NCI-H146 treated with DMSO at 0.1 percent for 48 hours (cell line): ENCODE measurements at regions not wholly inside any gene's neighbourhood (a gene's known extent, or its start where the extent isn't known, plus 50 kb on each side); places are given as distances from the start of the nearest gene placed in this dataset.
"Not testable (repeated sequence)": the region's sequence is repeated elsewhere in the genome, so short reads cannot be mapped to it uniquely, and the experiment has no call there.

Source experiments
- DNase-seq: peaks from one replicate; lab custom pipeline; 2025; ENCODE audit not compliant: unreplicated experiment; lab: John Stamatoyannopoulos, UW

DNA sequence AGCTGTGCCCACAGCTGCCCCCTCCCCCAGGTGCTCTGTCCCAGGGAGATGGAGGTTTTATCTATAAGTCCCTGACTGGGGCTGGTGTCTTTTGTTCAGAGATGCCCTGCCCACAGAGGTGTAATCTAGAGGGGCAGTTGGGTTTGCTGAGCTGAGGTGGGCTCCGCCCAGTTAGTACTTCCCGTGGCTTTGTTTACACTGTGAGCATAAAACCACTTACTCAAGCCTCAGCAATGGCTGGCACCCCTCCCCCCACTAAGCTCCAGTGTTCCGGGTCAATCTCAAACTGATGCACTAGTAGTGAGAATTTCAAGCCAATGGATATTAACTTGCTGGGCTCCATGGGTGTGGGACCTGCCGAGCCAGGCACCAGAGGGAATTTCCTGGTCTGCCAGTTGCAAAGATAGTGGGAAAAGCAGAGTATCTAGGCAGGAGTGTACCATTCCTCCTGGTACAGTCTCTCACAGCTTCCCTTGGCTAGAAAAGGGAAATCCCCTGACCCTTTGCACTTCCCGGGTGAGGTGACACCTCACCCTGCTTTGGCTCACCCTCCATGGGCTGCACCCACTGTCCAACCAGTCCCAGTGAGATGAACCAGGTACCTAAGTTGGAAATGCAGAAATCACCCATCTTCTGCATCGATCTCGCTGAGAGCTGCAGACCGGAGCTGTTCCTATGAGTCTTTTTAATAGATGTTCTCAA lies 509.6 kb downstream of the TMEM38B start:
- DNase-seq: not testable (repeated sequence)

DNA sequence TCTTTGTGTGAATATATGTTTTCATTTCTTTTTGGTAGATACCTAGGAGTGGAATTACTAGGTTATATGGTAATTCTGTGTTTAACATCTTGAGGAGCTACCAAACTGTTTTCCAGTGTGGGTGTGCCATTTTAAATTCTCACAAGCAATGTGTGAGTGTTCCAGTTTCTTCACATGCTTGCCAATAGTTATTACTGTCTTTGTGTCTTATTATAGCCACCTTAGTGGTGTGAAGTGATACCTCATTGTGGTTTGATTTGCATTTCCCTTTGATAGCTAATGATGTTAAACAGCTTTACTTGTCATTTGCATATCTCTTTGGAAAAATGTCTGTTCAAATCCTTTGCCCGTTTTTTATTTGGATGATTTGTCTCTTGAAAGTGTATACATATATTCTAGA lies 513.0 kb downstream of the TMEM38B start:
- DNase-seq: no peak

DNA sequence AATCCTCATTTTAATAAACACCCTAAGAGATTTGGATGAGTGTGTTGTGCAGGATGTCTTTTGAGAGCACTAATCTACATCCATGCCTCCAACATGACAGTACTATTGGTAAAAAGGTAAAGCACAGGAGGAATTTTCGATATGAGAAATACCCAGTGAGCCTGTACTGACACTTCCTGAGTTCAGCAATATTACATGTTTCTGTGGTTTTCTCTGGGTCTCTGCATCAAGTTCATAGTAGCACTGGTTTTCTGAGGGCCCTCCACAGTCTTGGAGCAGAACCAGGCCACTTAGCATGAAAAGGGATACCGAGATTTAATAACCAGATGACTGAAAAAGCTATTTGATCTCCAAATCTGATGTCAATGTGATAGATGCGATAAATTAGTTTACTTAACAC lies 524.1 kb downstream of the TMEM38B start:
- DNase-seq: no peak

DNA sequence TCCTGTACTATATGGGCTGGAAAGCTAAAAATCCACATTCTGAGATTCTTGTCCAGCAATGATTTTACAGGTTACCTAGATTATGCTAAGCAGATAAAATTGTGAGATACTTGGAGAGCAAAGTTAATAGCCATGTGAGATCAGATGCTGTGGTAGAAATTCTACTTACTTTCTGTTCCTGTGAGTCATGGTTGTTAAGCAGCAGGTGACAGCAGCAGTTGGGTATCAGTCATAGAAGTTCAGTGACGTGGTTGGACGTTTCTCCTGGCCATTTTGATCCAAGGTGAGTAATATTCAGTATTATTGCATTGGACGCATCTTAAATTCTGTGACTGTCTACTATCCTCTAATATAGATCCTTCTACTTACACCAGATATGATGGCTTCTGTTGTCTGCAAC lies 524.5 kb downstream of the TMEM38B start:
- no peak for DNase-seq

DNA sequence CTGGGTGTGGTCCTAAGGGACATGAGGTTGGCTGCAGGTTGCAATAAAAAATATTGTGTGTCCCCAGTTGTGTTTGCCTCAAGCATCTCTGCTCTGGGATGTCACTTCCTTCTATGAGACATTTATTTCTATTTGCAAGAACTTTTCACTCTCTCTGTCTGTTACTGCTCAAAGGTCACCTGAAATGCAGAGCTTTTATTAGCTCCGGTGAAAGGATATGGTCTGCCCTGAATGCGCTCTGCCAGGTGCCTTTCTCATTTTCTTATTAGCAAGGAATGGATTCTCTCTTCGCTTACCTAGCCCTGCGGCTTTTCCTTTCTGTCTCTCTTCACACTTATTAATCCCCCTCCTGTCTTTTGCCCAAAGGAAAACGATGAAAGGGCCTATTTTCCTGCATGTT lies 526.1 kb downstream of the TMEM38B start:
- no peak for DNase-seq

DNA sequence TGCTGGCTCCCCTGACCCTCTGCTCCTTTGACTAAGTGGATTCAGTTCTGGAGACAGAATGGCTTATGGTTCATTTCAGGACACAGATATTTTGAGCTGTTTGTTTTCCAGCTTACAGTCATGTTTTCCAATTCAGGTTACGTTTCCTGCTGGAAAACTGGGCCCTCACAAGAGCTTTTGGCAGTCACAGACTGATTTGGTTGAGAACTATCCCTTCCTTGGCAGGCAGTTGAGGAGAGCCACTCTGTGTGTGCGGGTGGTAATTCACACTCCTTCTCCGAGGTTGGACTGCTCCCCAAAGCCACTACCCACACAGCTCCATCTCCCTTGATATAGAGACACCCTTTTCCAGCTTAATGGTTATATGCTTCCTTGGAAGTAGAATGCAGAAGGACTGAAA lies 534.5 kb downstream of the TMEM38B start:
- no peak for DNase-seq

DNA sequence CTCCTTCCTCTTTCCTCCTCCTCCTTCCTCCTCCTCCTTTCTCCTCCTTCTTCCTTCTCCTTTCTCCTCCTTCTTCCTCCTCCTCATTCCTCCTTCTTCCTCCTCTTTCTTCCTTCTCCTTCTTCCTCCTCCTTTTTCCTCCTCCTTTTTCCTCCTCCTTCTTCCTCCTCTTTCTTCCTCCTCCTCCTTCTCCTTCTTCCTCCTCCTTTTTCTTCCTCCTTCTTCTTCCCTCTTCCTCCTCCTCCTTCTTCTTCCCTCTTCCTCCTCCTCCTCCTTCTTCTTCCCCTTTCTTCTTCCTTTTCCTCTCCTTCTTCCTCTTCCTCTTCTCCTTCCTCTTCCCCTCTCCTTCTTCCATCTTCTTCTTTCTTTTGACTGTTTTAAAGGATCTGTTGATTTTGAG lies 538.8 kb downstream of the TMEM38B start:
- no peak for DNase-seq

DNA sequence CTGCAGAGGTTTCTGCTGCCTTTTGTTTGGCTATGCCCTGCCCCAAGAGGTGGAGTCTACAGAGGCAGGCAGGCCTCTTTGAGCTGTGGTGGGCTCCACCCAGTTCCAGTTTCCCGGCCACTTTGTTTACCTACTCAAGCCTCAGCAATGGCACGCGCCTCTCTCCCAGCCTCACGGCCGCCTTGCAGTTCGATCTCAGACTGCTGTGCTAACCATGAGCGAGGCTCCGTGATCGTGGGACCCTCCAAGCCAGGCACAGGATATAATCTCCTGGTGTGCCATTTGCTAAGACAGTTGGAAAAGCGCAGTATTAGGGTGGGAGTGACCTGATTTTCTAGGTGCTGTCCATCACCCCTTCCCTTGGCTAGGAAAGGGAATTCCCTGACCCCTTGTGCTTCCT lies 566.6 kb downstream of the TMEM38B start:
- not testable (repeated sequence) for DNase-seq

DNA sequence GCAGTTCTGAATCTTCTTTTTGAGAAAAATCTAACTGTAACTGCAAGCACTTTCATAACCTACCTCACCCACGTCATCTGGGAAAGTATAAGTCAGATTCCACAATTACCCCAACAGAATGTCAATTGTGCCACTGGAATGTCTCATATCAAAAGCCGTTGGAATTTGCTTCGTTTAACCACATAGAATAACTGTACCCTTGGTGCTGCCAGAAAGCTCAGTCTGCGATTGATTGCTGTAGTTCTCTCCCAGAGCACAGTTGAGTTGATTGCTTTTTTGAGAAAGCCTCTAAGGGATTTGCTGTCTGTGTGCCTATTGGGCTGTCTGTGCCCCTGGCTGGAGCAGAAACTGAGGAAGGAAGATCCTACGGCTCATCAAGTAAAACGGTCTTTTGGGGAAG lies 583.6 kb downstream of the TMEM38B start:
- no peak for DNase-seq

DNA sequence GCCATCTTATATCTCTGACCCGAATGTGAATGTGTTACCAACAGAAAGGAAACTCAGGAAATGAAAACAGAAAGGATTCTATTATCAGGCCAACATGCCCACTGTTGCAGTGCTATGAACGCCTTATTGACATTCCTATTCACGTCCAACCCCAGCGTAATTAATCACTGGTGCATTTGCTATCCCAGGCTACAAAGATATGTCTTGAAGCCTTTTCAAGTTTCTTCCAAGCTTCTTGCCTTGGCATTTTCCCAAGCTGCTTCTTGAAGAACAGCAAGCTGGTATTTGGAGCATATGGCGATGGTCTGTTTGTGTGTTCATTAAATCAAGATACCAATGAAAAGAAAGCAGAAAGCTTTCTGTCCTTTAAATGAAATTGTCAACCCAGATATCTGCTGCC lies 579.2 kb upstream of the ZNF462 start:
- no peak for DNase-seq

DNA sequence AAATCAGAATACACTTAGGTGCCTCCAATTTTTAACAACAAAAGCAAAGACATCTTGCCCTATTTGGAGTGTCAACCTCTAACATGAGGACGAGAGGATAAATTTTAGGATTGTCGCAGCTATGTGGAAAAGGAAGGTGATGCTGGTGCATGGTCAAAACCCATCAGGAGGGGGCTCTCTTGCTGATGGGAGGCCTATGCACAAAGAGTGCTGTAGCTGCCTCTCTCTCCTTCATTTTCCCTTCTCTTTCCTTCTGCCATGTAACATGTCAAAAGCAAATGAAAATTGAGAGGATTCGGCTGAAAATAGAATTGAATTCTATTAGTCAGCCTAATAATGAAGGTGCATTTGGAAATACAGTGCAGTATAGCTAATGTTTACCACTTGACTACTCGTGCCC lies 578.7 kb upstream of the ZNF462 start:
- DNase-seq: no peak

DNA sequence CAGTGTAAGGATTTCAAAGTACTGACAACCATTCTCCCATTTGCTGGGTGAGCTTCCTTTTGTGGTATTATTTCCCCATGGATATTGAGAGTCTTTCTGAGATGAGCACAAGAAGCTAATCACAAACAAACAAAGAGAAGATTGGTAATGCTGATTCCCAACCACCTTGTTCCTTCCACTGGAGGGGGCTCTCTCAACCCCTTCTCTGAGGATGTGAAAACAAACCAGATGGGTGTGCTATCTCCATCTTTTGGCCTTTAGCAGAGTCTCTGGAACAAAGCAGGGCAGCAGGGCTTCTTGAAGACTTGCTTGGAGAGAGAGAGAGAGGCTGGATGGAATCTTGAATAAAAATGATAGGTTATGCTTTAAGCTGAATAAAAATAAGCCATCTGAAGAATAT lies 576.7 kb upstream of the ZNF462 start:
- no peak for DNase-seq

DNA sequence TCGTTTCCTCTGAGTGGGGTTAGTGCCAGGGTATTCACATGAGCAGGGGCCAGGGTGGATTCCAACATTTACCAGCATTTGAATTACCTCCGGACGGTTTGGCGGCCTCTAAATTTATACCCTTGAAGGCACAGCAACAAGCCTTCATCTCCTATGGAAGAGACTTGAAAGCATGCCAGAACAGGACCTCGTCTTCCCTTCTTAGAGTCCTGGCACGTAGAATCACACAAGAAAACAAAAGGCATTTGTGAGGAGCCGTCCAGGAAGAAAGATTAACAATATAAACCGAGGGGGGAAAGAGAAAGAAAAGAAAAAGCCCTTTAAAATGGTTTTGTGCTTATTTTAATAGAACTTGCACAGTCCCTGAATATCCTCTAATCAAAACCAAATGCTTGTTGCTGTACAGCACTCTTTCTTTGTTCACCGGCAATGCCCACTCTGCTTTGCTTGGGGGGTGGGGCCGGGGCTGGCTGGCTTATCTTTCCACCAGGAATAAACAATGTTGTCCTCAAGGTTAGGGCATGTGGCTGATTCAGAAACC lies 575.8 kb upstream of the ZNF462 start:
- DNase-seq: no peak

DNA sequence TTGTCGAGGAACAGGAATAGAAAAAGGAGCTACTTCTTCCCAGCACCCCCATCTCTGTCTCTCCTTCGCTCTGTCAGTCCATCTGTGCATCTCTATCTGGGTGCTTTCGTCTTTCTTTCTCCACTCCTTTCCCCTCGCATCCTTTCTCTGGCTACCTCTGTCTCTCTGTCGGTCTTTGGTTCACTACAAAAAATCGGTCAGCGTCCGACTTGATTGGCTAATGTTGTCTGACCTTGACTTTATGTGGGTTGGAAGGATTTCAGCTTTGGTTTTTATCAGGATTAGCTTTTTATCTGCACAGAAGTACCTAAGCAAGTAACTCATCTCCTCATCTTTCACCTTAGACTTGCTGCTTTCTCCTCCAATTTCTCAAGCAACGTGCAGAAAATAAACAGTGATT lies 575.2 kb upstream of the ZNF462 start:
- no peak for DNase-seq

DNA sequence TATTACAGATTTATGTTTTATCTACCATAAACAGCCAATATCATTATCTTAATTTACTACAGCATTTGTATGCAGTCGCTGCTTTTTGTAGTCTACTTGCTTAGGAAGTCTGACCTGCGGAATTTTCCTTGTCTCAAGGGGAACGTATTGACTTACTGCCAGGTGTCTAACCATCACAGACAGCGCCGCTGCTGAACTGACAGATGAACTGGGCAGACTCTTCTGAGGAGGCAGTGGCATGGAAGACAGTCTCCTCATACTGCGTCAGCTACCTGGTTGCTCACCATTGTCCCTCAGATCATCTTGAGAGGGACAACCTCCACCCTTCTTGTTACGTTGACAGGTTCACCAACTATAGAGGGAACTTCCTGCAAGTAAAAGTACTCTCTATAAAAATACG lies 574.3 kb upstream of the ZNF462 start:
- DNase-seq: no peak

DNA sequence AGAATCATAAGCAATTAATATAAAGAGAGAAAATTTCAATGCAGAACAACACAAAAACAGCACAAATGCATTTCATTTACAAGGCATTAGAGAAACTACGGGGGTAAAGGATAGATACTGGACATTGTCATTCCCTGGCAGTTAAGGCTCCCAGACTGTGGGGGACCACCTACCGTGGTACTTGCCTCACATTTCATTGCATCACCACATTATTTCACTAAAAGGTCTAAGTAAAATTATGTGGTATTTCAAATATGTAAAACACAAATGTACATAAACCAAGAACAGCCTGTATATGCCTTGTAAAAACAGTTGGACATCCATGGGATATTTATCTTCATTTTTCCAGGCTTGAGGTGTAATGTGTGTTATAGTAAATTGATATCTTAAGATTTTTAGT lies 571.2 kb upstream of the ZNF462 start:
- no peak for DNase-seq

DNA sequence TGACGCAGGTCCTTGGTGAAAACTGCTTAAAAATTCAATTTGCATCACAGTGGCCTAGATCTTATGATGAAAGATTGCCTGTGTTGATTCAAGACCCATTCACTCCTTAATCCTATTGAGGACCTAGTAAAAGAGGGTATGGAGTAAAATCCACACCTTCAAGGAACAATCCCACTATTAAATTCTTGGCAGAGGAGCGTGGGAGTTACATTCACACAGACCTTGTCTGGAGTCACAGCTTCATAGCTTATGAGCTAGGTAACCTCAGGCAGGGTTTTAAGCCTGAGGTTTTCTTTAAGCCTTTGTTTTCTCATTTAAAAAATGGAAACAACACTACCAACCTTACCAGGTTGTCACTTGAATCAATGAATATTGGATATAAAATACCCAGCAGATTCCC lies 566.5 kb upstream of the ZNF462 start:
- no peak for DNase-seq

DNA sequence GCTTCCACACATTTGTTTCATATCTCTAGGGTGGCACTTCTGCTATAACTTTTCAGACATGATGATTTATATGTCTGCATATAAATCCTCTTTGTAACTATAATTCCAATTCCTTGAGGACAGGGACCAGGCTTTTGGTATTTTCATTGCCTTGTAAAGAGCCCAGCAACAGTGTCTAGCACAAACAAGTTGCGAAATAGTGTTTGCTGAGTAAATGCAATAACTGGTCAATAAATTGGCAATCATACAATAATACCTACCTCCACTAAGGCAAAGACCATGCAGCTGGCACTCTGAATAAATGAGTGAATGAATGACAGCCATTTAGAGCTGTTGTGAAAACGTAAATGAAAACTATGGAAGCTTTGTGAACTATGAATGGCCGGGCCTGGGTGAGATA lies 564.0 kb upstream of the ZNF462 start:
- DNase-seq: no peak

DNA sequence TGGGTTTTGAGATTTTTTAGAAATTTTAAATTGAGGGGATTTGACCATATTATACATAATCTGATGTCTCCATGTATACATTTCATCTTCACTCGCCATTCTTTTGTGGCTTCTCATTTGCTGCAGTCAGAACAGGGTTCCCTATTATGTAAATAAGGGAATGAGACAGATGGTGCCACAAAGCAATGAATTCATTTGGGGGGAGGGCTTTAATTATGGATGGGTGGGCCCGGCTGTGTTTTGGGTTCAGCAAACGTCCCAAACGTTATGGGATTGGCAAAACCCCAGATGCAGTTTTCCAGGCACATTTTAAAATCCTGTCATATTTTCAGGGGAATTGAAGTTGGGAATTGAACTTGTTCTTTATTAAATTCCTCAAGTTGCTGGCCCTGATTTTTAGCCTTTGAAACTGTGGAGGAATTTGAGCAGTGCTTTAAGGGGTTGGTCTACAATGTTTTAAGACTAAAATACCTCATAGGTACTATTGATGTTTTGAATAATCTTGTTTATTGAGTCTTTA lies 558.5 kb upstream of the ZNF462 start:
- no peak for DNase-seq

DNA sequence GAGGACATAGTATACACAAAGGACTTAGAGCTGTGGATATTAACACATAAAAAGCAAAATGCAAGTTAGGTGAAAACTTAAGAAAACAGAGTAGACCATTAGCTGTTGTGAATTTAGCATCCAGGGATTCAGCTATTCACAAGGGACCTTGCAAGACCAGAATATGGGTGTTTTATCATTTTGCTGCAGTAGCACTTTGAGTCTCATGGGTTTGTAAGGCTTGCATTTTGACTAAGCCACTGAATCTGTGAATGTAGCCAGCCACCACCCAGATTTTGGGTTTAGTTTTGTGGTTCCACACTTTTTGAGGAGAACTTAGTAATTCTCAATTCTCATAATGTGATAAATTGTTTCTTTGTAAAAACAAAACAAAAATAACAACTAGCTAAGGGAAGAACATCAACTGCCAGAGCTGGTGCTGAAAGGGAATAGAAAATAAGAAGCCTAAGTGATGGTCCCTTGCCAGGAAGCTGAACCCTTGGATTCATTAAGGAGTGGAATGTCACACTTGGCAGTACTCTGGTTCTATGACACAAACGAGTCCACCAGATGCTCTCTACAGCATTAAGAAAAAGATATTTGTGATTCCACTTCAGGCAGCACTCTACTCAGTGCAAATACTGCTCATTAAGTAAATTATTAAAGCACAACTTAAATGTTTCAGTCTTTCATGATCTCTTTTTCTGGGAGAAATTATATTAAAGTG lies 557.4 kb upstream of the ZNF462 start:
- DNase-seq: no peak

DNA sequence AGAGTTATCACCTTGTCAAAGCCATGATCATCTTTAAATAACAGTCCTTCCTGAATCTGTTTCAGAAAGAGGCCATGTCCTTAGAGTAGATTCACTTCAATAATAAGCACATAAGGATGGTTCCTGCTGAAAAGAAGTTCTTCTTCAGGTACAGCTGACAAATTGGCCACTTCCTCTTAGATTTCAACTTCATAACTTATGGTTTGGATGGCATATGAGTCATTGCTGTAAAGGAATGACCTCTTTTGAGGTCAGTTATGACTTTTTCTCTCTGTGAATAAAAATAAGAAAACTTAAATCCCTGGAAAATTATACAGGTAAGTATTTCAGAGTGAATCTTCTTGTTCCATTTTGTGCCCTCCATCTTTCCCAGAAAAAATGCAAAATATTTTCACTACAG lies 555.3 kb upstream of the ZNF462 start:
- no peak for DNase-seq

DNA sequence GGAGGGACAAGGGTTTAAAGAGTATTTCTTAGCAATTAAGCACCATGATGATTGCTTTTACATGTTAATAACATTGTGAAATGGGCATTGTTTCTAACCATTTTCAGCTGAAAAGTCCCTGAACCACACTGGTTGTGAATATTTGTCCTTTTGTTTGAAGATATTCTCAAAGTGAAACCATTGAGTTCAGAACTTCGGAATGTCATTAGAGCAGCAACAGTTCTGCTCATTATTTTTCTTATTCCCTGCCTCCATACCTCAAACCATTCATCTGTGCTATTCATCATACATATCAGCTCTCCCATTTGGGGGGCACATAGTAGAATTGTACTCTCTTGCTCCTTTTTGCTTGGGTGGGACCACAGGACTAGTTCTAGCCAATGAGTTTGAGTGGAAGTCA lies 553.0 kb upstream of the ZNF462 start:
- no peak for DNase-seq
